ENCODE measurements at regions not wholly inside any gene's neighbourhood (a gene's known extent, or its start where the extent isn't known, plus 50 kb on each side); places are given as distances from the start of the nearest gene placed in this dataset.

DNA sequence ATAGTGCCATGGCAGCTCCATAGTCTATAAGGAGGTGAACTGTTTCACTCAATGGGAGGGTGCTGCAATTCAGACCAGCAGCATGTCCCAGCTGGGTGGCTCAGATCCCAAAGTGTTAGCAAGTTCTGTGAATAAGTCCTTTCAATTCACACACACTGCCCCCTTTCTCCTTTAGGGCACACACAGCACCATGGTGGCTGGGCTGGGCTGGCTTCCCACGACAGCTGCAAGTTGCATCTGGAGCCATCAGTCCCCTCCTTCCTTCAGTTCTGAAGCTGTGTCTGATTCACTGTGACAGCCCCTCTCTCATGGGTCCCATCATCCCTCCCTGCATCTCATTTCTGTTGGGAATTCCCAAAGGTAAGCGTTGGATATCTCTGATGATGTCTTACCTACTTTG is 324.1 kb upstream of the NCAM1 start:
- TF ChIP-seq, protein P1, sequence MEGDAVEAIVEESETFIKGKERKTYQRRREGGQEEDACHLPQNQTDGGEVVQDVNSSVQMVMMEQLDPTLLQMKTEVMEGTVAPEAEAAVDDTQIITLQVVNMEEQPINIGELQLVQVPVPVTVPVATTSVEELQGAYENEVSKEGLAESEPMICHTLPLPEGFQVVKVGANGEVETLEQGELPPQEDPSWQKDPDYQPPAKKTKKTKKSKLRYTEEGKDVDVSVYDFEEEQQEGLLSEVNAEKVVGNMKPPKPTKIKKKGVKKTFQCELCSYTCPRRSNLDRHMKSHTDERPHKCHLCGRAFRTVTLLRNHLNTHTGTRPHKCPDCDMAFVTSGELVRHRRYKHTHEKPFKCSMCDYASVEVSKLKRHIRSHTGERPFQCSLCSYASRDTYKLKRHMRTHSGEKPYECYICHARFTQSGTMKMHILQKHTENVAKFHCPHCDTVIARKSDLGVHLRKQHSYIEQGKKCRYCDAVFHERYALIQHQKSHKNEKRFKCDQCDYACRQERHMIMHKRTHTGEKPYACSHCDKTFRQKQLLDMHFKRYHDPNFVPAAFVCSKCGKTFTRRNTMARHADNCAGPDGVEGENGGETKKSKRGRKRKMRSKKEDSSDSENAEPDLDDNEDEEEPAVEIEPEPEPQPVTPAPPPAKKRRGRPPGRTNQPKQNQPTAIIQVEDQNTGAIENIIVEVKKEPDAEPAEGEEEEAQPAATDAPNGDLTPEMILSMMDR (IDR thresholded peaks at IDR 0.05), result no peak
- TF ChIP-seq EP300 (IDR thresholded peaks at IDR 0.05), result no peak

Measured in ovary (tissue), 3 donors.